NCI-H82 treated with DMSO at 0.1 percent for 48 hours (cell line): ENCODE measurements at regions not wholly inside any gene's neighbourhood (a gene's known extent, or its start where the extent isn't known, plus 50 kb on each side); places are given as distances from the start of the nearest gene placed in this dataset.
"Not testable (repeated sequence)": the region's sequence is repeated elsewhere in the genome, so short reads cannot be mapped to it uniquely, and the experiment has no call there.

Experiments used
- DNase-seq: peaks from one replicate; lab custom pipeline; 2025; ENCODE audit not compliant: unreplicated experiment; lab: John Stamatoyannopoulos, UW

DNA sequence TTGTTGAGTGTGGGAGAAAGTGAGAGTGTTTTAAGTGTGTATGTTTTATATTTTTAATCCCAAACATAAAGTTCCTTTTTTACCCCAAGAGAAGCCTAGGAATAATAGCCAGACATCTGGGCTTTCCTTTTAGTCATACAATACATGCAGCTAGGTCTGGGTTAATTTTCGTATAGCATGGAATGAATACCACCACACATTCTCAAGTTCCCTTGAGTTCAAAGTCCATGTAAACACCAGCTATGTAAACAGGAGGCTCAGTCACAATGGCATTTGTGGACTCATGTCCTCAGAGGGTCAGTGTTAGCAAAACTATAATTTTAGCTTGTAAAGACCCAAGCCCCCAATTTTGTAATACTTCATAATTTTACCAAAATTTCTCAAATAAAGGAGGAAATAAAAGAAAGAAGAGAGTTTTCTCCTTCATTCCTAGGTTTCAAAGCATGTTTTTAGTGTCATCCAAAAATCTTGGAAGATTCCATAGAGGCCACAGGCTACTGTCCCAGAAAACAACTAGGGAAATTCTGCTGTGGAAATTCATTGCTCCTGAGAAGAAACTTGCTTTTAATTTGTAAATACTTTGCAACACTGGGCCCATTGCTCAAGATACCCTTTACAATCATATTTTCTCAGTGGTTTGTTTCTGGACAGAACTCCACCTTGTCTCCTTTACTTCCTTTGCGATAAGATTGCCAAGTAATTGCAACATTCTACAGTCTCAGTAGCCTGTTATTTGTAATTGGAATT, 671.2 kb downstream of the COL12A1 start:
- no peak for DNase-seq

DNA sequence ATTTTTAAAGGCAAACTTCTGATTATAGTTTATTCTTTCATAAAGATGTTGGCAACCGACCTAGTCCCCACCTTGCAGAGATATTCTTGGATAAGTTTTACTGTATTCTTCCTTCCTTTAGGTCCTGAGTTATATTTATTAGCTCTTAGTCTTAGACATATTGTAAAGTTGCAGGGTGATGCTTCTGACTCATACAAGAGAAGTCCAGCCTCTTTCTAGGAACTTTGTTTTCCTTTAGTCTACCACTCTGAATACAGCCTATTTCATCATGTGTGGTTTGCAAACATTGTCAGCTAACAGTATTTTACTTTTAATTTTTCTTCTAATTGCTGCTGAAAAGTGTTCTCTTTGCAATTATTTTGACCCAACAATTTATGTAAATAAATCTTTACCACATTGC, 686.7 kb downstream of the COL12A1 start:
- no peak for DNase-seq

DNA sequence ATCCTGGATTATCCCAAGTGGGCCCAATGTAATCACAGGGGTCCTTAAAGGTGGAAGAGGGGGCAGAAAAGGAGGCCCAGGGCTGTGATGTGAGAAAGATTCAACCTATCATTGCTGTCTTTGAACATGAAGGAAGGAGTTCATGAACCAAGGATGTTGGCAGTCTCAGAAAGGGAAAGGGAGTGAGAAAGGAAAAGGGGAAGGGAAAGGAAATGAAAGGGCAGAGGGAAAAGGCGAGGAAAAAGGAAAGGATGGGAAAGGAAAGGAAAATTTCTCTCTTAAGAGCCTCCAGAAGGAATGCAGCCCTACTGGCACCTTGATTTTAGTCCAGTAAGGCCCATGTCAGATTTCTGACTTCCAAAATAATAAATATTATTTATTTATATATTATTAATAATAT, 687.8 kb downstream of the COL12A1 start:
- no peak for DNase-seq

DNA sequence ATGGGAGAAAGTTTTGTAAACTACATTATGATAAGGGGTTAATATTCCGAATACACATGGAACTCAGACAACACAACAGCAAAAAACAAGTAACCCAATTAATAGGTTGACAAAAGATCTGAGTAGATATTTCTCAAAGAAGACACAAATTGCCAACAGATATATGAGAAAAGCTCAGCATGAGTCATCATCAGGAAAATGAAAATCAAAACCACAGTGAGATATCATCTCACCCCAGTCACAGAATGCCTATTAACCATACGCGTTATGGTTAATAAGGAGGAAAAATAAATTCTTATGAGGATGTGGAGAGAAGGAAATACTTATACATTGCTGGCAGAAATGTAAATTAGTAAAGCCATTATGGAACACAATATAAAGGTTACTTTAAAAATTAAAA, 695.0 kb downstream of the COL12A1 start:
- DNase-seq = no peak

DNA sequence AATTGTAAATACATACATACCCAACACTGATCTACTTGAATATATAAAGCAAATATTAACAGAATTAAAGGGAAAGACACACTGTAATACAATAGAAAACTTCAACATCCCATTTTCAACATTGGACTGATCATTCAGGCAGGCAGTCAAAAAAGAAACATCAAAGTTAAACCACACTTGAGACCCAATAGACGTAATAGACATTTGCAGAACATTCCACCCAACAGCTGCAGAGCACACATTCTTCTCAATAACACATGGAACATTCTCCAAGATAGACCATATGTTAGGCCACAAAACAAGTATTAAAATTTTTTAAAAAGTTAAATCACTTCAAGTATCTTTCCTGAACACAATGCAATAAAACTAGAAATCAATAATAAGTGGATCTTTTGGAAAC, 698.2 kb downstream of the COL12A1 start:
- no peak for DNase-seq

- no peak for DNase-seq
Measured at GRCh38 chr6:74505391-74505790, 700.5 kb downstream of the COL12A1 start.

DNA sequence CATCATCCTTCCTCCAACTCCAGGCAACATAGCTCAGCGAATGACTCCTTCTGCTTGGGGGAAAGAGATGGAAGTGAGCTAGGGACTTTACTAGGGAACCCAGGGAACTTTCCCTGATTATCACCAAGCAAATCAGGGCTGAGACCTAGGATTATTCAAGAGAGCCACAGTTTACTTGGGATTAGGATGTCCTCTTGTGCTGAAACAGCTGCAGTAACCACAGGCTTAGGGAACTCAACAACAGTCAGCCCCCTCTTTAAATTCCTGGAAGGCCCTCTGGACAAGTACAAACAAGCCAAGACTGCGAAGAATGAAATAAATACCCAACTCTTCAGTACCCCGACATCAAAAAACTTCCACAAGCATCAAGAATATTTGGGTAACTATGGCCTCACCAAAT, 700.9 kb downstream of the COL12A1 start:
- no peak for DNase-seq

DNA sequence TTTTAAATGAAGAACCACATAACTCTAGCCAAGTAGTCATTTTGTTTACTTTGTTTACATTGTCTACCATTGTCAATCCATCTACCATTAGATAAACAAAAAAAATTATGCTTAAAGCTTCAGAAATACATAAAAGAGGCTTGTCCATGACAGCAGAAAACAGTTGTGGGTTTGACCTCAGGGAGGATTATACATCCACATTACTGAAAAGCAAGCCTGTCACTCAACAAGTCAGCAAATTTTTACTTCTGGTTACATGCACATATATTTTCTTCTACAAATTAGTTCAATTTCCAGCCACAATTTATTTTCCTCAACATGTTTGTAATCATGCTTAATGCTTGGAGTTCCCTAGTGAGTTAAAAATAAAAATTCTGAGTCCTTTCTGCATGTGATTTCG, 713.3 kb downstream of the COL12A1 start:
- DNase-seq = no peak

GRCh38 chr6:74491844-74492374, 713.9 kb downstream of the COL12A1 start:
- no peak for DNase-seq

GRCh38 chr6:74488726-74489125, 717.1 kb downstream of the COL12A1 start:
- DNase-seq = not testable (repeated sequence)

DNA sequence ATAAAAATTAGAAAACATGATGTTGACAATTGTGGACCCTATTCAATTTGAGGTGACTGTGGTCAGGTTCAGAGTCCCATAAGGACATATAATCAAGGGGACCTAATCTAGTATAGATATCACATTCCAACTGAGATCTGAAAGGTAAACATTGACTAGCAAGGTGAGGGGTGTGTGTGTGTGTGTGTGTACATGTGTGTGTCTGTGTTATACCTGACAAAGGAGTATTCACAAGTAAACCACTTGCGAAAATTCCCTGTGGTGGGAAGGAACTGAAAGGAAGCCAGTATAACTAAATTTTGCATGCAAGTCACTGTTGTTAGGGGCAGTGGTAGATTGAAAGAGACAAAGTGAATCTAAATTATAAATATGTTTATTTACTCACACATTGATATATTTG, 723.7 kb downstream of the COL12A1 start:
- DNase-seq = no peak

- DNase-seq = no peak
Measured at GRCh38 chr6:74480561-74480960, 725.3 kb downstream of the COL12A1 start.

DNA sequence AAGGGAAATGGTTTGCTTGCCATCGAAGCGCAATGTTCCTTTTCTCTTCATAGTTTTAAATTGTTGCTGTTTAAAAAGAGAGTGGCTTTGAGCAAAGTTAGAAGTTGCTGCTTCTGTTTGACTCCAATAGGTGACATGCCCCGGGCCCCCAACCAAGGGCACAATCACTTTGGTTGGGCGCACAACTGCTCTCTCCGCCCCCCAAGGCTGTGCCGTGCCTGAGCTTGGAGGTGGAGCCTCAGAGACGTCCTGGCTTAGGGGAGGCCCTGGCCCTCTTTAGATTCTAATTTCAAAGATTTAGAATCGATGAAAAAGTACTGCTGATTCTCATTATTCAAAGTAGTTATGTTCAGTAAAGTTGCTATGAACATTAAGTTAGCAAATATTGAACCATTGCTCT, 725.9 kb downstream of the COL12A1 start:
- no peak for DNase-seq

GRCh38 chr6:74479420-74479819, 726.4 kb downstream of the COL12A1 start:
- no peak for DNase-seq

GRCh38 chr6:74474046-74474445, 731.8 kb downstream of the COL12A1 start:
- not testable (repeated sequence) for DNase-seq

DNA sequence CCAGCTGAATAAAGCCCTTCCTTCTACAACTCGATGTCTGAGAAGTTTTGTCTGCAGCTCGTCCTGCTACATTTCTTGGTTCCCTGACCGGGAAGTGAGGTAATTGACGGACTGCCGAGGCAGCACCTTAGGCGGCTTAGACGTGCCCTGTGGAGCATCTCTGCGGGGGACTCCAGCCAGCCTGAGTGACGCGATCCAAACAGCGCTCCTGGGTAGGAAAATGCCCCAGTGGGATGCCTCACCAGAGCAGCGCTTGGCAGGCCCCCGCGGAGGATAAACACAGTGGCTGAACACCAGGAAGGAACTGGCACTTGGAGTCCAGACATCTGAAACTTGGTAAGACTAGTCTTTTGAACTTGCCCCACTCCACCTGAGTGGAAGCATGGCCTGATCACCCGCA, 737.3 kb downstream of the COL12A1 start:
- not testable (repeated sequence) for DNase-seq

DNA sequence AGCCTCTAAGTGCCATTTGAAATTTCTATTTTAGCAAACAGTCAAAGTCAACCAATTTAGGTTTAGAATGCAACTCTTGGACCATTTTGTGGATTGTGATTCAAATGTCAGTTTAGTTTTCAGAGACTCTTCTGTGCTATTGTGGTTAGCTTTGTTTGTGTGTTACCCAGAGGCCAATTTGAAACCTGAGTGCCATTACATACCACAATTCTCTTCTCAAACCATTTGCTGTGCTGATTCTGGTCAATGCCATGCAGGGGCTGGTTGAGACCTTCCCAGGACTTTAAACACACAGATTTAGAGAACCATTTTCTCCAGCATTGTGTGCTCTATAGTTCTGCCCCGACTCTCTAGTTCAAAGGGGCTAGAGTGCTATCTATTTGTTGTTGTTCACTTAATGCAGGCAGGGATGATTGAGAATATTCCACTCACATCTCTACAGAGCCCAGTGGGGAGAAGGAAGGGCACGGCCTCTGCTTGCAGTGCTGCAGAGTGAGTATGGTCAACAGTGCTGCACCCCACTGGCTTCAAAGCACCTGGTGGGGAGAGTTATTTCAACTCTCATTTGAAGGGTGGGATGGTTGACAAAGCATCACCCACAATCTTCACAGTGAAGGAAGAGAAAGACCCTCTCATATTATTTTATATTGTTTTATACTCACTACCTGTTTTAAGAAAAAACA, 738.2 kb downstream of the COL12A1 start:
- no peak for DNase-seq

DNA sequence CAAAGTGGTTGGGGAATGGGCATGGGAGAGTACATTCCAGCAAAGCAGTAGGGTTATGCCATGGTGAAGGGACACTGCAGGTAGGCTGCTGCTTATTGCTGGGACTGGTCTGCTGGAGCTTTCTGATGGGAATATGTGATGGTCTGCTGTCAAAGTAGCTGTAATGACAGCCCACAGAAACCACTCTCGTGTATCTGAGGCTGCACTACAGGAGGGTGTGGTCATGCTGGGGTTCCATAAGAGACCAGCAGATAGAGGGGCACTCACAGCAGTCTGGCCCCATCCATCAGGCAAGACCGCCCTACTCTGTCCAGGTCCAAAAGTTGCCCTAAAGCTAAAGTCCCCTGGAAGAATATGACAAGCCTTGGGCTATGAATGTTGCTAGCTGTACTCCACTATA, 739.3 kb downstream of the COL12A1 start:
- no peak for DNase-seq

DNA sequence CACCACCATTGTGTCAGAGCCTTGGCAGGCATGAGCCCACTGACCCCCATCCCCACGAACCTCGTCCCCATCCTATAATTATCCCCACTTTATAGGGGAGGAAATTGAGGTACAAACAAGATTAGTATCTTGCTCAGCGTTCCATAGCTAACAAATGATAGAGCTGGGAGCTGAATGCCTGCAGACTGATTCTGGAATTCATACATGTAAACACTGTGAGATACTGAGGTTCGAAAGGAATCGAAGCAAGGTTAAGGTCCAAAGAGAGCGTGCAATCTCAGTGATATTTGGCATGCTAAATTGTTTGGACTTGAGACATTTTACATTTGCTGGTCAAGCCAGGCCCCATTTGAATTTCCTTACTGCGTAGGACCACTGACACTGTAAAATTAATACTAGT, 746.6 kb downstream of the COL12A1 start:
- DNase-seq = no peak

- no peak for DNase-seq
Measured at GRCh38 chr6:74458536-74458935, 747.3 kb downstream of the COL12A1 start.

DNA sequence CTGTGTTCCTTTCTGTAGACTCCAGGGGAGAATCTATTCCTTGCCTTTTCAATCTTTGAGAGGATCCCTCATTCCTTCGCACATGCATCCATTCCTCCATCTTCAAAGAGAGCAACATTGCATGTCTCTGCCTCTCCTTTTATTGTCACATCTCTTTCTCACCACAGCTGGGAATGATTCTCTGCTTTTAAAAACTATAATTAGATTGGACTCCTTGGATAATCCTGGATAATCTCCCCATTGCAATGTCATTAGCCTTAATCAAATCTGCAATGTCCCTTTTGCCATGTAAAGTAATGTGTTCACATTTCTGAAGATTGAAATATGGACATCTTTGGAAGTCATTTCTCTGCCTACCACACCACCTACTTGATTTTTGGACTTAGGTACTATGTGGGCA, 750.1 kb downstream of the COL12A1 start:
- DNase-seq = peak; percentile 82

- DNase-seq = no peak
Measured at GRCh38 chr6:74451953-74452352, 753.9 kb downstream of the COL12A1 start.
